ENCODE measurements at regions not wholly inside any gene's neighbourhood (a gene's known extent, or its start where the extent isn't known, plus 50 kb on each side); places are given as distances from the start of the nearest gene placed in this dataset.

DNA sequence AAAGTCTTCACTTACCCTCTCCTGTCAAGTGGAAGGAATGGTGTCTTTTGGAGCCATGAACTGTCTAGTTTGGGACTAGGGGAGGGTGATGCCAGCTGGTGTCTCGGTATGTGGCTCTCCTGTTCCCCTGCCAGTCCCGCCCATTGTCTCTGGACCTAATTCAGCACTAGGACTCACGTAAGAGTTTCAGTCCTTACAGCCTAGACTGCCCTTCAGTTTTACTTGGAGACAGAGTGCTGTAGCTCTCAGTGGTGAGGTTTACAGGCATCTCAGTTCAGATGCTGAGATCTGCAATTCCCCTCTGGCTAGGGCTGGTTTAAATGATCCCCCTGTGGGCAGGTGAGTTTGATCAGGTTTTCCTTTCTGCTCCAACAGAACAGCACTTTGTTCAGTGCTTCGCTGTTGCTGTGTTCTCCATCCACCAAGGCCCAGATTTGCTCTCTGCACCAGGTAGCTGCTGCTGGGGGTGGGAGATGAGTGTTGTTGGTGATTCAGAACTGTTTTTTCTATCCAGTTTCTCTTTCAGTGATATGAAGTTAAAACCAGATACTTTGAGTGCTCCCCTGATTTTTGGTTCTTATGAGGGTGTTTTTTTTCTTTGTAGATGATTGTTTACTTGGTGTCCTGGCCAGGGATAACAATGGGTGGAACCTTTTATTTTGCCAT, 198.3 kb upstream of the RNPC3 start:
- H3K27me3 ChIP-seq = no peaks in the 10 kb centered on the region
- H3K4me1 ChIP-seq = no peaks in the 10 kb centered on the region
- intact Hi-C loops (cut with DNase I) = no loop called here
- H3K4me3 ChIP-seq = no peak overlapping the region
- TF ChIP-seq, protein P1, sequence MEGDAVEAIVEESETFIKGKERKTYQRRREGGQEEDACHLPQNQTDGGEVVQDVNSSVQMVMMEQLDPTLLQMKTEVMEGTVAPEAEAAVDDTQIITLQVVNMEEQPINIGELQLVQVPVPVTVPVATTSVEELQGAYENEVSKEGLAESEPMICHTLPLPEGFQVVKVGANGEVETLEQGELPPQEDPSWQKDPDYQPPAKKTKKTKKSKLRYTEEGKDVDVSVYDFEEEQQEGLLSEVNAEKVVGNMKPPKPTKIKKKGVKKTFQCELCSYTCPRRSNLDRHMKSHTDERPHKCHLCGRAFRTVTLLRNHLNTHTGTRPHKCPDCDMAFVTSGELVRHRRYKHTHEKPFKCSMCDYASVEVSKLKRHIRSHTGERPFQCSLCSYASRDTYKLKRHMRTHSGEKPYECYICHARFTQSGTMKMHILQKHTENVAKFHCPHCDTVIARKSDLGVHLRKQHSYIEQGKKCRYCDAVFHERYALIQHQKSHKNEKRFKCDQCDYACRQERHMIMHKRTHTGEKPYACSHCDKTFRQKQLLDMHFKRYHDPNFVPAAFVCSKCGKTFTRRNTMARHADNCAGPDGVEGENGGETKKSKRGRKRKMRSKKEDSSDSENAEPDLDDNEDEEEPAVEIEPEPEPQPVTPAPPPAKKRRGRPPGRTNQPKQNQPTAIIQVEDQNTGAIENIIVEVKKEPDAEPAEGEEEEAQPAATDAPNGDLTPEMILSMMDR (IDR thresholded peaks at IDR 0.05) = no peak
- no peaks in the 10 kb centered on the region for H3K9me3 ChIP-seq
- DNase-seq (ENCODE audit: low spot score in 2 of 2) = no peak
- H3K36me3 ChIP-seq = no peaks in the 10 kb centered on the region
- no peak overlapping the region for H3K27ac ChIP-seq

DNA sequence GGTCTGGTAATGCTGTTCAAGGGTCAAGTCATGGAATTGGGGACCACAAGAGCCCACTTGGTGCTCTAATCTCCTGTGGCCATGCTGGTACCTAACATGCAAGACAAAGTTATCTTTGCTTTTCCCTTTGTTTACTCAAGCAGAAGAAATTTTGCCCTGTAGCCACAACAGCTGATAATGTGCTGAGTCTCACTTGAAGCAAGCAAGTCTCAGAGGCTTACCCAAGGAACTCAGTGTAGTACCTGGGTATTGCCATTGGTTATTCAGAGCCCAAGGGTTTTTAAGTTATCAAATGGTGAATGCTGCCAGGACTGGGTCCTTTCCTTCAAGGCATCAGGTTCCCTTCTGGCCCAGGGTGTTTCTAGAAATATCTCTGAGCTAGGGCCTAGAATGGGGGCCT, 198.9 kb upstream of the RNPC3 start:
- Histone ChIP-seq H3K27me3 (no peaks in the 10 kb centered on the region), H3K4me1 (no peaks in the 10 kb centered on the region), H3K9me3 (no peaks in the 10 kb centered on the region), H3K36me3 (no peaks in the 10 kb centered on the region), H3K4me3 (no peak overlapping the region), H3K27ac (no peak overlapping the region)
- DNase-seq (ENCODE audit: low spot score in 2 of 2) = no peak
- intact Hi-C loops (cut with DNase I) = no loop called here
- TF ChIP-seq, protein P1 (IDR thresholded peaks at IDR 0.05) = no peak

DNA sequence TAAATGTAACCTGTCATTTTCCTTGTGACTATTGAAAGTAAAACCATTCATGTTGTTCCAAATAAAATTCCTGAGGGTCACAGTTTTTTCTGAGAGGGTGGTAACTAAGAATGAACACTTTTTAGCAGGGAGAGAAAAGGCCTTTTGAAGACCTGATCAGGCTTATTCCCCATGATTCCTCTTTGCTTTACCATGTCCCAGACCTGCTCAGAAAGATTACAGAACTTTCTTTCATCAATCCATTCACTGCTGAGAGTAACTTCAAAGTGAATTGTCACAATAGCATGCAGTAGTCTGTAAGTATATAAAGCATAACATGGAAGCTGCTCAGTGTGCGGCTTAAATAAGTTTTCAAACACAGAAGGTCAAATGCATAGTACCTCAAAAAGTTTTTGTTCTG, 201.5 kb upstream of the COL11A1 start:
- H3K36me3 ChIP-seq = no peaks in the 10 kb centered on the region
- TF ChIP-seq, protein P1 (IDR thresholded peaks at IDR 0.05) = no peak
- intact Hi-C loops (cut with DNase I) = no loop called here
- no peak overlapping the region for H3K4me3 ChIP-seq
- H3K27ac ChIP-seq = no peak overlapping the region
- H3K9me3 ChIP-seq = no peaks in the 10 kb centered on the region
- no peaks in the 10 kb centered on the region for H3K27me3 ChIP-seq
- H3K4me1 ChIP-seq = no peaks in the 10 kb centered on the region
- DNase-seq (ENCODE audit: low spot score in 2 of 2) = no peak

GRCh38 chr1:103307751-103308150, 199.4 kb upstream of the COL11A1 start:
- Histone ChIP-seq H3K27ac (no peak overlapping the region), H3K4me3 (no peak overlapping the region), H3K9me3 (no peaks in the 10 kb centered on the region), H3K27me3 (no peaks in the 10 kb centered on the region), H3K4me1 (no peaks in the 10 kb centered on the region), H3K36me3 (no peaks in the 10 kb centered on the region)
- TF ChIP-seq, protein P1 (IDR thresholded peaks at IDR 0.05) = no peak
- intact Hi-C loops (cut with DNase I) = no loop called here
- DNase-seq (ENCODE audit: low spot score in 2 of 2) = no peak

DNA sequence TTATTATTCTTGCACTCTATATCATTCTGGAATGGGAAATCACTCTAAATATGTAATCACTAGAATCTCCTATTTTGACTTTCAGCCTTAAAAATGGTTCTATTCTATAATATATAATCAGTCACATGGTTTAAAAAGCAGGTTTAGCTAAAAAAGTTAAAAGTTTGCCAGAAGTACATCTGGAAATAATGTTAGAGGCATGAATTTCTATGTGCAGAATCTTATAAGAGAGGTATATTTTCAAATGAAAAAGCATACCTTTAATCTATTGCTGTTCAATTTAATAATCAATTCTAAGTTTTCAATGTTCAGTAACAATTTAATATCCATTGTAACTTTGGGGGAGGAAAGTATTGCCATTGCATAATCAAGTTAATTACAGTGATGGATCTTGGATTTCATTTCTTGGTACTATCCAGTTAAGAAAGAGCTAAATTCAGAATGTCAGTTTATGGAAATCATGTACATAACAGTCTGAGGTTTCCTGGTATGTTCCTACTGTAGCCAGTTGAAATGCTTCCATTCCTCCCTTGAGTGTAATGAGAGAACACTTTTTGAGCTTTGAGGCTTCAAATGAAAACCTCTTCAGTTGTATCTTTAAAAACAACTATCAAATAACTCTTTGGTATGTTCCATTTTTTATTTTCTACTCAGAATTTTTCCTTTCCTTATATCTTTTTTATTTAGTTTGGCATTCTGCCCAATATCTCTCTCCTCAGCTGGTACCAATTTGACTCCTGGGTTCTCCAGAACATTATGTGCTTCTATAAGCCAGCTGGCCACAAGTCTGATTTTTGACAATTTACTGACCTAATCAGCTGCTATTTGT, 175.7 kb upstream of the COL11A1 start:
- Histone ChIP-seq H3K4me3 (no peak overlapping the region), H3K36me3 (no peaks in the 10 kb centered on the region), H3K27me3 (no peaks in the 10 kb centered on the region), H3K9me3 (no peaks in the 10 kb centered on the region), H3K4me1 (no peaks in the 10 kb centered on the region), H3K27ac (no peak overlapping the region)
- DNase-seq (ENCODE audit: low spot score in 2 of 2) = no peak
- TF ChIP-seq, protein P1 (IDR thresholded peaks at IDR 0.05) = no peak
- intact Hi-C loops (cut with DNase I) = no loop called here
